ENCODE measurements at regions not wholly inside any gene's neighbourhood (a gene's known extent, or its start where the extent isn't known, plus 50 kb on each side); places are given as distances from the start of the nearest gene placed in this dataset.

GRCh38 chr9:13779106-13779505, 499.6 kb upstream of the MPDZ start:
- TF ChIP-seq CTCF (IDR thresholded peaks at IDR 0.05), result no peak
- no peak for TF ChIP-seq POLR2A (IDR thresholded peaks at IDR 0.05)

Data from uterus (tissue), 2 donors.